HG02623 (cell line): ENCODE measurements at regions not wholly inside any gene's neighbourhood (a gene's known extent, or its start where the extent isn't known, plus 50 kb on each side); places are given as distances from the start of the nearest gene placed in this dataset.

Experiments used
- ATAC-seq: cut with Tn5 transposase; IDR thresholded peaks from one replicate; pipeline ENCODE4 v1.9.1; 2021; ENCODE audit warnings: moderate library complexity; ENCODE audit not compliant: unreplicated experiment

DNA sequence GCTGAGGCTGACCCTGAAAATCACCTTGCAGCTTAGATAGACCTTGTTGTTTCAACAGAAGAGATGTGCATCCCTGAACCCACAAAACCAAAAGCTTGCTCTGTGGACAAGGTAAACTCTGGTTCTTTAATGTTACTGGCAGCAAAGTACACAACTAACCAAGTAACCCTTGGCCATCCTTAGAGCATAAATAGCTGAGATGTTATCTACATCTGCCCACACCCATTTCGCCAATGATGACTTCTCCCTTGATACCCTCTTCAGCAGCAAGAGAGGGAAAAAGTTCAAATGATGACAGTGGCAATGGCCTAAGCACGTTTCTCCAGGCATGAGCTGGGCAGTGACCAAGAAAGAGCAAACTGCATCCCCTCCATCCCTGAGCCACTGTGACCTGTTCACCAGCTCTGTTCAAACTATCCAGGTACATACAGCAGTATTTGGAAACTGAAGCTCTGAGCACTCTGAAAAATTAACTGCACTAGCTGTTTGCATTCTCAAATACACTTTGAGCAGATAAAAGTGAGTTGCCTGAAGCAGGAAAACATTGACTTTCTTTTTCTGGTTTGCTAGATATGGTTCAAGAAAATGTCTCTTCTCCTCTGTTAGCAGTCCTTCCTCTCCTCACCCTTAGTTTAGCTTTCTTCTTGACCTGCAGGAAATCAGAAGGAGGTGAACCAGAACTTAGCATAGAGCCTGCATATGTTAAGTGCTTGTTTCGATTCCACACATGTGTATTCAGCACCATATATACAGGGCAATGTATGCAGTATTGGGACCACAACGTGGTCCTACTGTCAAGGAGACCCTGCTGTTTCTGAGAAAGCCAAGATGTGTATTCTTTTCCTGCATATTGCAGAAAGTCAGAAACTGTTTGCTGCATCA is 231.7 kb downstream of the FOXO1 start:
- ATAC-seq = no peak

DNA sequence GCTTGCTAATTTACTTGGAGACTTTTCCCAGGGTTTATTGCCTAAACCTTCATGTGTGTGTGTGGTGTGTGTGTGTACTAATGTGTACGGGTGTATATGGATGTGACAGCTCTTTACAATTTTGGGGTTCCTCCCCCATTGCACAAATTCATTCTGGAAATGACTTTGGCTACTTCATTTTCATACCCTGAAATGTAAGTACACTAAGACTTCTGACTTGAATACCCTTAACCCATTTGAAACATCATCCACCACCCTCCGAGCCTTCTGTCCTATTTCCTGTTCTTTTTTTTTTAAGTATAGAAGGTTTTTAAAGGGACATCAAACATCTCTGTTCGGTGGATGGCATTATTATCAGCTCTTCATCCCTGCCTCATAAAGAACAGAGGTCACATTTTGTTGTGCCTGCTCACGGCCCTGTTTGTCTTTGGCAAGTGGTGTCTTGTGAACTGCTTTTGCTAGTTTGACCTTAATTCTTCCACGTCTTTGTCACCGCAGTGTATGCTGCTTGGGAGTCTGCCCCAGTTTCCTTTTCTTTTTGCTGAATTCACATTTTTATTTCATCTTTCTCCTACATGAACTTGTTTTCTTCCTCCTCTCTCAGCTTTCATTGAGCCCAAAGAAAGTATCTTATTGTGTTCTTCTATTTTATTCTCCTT is 228.3 kb downstream of the FOXO1 start:
- ATAC-seq = no peak

- ATAC-seq = no peak
Observed at GRCh38 chr13:40438999-40439797, 227.2 kb downstream of the FOXO1 start.

- no peak for ATAC-seq
Observed at GRCh38 chr13:40439928-40440327, 226.5 kb downstream of the FOXO1 start.

GRCh38 chr13:40440990-40441820 is 225.2 kb downstream of the FOXO1 start:
- ATAC-seq = no peak

DNA sequence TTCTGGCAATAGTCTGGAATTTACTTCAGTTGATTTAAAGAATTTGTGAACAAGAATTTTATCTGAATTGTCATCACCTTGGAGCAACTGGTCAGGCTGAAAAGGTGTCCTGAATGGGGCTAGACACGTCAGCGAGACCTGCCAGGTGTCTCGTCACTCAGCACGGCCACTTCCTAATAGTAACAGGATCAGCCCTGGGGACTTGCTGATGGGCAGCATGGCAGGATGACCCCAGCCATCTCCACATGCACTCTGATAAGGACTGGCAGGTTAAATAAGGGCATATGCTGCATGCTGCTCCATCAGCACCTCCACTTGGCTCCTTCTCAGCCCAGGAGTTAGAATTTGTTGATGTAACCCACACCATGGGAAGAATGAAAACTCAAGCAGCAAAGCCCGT is 224.2 kb downstream of the FOXO1 start:
- no peak for ATAC-seq

- ATAC-seq = no peak
Observed at GRCh38 chr13:40442826-40443225, 223.6 kb downstream of the FOXO1 start.

DNA sequence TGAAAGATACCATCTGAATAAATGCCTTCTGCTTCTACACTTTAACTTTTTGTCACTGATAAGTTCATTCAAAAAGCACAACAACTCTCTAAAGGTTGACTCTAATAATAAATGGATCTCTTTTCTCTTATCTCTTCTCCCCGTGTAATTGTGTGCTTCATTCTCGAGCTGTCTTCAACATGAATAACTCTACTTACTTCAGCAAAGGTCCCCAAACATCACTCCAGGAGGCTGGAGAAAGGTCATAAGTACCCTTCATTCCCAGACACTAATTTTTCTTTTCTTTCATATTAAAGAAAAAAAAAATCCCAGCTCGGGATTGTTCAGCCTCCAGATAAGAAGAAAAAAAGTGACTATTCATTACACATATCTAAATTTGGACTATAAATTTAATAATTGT is 222.2 kb downstream of the FOXO1 start:
- no peak for ATAC-seq

- ATAC-seq = peak; percentile 95
Observed at GRCh38 chr13:40445557-40445990, 220.9 kb downstream of the FOXO1 start.

DNA sequence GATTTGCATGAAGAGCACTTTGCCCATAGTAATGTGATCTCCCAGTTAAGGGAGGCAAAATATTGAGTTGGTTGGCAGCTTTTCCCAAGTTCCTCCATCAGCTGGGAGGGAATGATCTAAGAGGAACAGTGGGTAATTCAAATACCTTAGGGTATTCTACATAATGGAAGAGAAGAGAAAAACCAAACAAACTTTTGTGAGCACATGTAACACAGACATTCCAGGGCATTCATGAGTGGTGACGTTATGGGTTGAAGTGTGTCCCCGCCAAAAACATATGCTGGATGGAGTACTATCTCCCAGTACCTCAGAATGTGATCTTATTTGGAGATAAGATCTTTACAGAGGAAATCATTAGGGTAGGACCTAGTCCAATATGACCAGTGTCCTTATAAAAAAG is 220.1 kb downstream of the FOXO1 start:
- no peak for ATAC-seq

DNA sequence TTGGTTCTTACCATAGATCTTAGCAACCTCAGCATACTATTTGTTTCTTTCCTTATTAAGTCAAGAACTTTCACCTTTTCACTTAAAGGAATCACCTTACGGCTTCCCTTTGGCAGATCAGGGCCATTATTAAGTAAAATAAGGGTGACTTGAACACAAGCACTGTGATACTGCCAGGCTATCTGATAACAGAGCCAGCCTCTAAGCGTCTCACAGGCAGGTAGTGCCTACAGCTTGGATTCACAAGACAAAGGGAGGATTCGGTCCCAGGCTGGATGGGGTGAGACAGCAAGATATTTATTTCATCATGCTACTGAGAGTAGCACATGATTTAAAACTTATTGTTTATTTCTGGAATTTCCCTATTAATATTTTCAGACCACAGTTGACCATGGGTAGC is 218.6 kb downstream of the FOXO1 start:
- ATAC-seq = no peak

GRCh38 chr13:40452038-40452666 is 214.3 kb downstream of the FOXO1 start:
- ATAC-seq = no peak

- ATAC-seq = no peak
Observed at GRCh38 chr13:40452741-40453334, 213.6 kb downstream of the FOXO1 start.

- no peak for ATAC-seq
Observed at GRCh38 chr13:40453351-40454021, 213.0 kb downstream of the FOXO1 start.

- no peak for ATAC-seq
Observed at GRCh38 chr13:40456397-40456953, 210.0 kb downstream of the FOXO1 start.

GRCh38 chr13:40456979-40457553 is 209.4 kb downstream of the FOXO1 start:
- ATAC-seq = no peak

GRCh38 chr13:40457929-40458719 is 208.3 kb downstream of the FOXO1 start:
- ATAC-seq = no peak

DNA sequence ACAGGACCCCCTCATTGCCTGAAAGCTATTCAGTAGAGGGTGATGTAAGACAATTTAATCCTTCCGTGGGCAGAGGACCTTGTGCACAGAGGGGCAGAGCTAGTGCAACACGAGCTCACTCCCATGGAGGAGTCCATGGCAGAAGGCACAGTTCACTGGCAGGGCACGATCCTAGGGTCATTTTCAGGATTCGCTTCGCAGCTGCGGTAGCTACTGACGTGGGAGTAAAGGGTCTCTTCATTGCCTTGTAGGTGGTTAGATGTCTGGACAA is 207.8 kb downstream of the FOXO1 start:
- no peak for ATAC-seq
